ENCODE measurements at regions not wholly inside any gene's neighbourhood (a gene's known extent, or its start where the extent isn't known, plus 50 kb on each side); places are given as distances from the start of the nearest gene placed in this dataset.
"Not testable (repeated sequence)": the region's sequence is repeated elsewhere in the genome, so short reads cannot be mapped to it uniquely, and the experiment has no call there.

DNA sequence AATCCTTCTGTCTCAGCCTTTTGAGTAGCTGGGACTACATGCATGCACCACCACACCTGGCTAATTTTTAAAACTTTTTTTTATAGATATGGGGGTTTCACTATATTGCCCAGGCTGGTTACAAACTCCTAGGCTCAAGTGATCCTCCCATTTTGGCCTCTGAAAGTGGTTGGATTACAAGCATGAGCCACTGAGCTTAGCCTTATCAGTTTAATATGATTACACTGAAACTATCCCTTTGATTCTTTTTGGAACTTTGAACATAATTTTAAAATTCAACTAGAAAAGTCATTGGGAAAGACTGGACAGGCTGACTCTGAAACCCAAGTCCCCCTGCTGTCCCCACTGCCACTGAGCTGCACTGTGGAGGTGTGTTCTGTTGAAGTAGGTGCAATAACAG, 114.8 kb downstream of the ARL4C start:
- H3K27ac ChIP-seq (ENCODE audit: low read depth, low read length), result no peak overlapping the region
- no peak overlapping the region for H3K9ac ChIP-seq (ENCODE audit: low read length)
- H3K4me3 ChIP-seq (ENCODE audit: low read length), result no peak overlapping the region
- H3K4me1 ChIP-seq (ENCODE audit: control insufficient read depth, insufficient read depth, low read length), result no peaks in the 10 kb centered on the region
- H3K36me3 ChIP-seq (ENCODE audit: control insufficient read depth, insufficient read depth, low read length), result no peaks in the 10 kb centered on the region
- H3K27me3 ChIP-seq (ENCODE audit: control insufficient read depth, insufficient read depth, low read length), result no peaks in the 10 kb centered on the region

DNA sequence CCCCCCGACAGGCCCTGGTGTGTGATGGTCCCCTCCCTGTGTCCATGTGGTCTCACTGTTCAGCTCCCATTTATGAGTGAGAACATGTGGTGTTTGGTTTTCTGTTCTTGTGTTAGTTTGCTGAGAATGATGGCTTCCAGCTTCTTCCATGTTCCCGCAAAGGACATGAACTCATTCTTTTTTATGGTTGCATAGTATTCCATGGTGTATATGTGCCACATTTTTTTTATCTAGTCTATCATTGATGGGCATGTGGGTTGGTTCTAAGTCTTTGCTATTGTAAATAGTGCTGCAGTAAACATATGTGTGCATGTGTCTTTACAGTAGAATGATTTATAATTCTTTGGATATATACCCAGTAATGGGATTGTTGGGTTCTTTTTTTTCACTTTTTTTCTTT, 117.9 kb downstream of the ARL4C start:
- not testable (repeated sequence) for H3K27me3 ChIP-seq (ENCODE audit: control insufficient read depth, insufficient read depth, low read length); H3K4me3 ChIP-seq (ENCODE audit: low read length); H3K9ac ChIP-seq (ENCODE audit: low read length); H3K27ac ChIP-seq (ENCODE audit: low read depth, low read length); H3K4me1 ChIP-seq (ENCODE audit: control insufficient read depth, insufficient read depth, low read length); H3K36me3 ChIP-seq (ENCODE audit: control insufficient read depth, insufficient read depth, low read length)

DNA sequence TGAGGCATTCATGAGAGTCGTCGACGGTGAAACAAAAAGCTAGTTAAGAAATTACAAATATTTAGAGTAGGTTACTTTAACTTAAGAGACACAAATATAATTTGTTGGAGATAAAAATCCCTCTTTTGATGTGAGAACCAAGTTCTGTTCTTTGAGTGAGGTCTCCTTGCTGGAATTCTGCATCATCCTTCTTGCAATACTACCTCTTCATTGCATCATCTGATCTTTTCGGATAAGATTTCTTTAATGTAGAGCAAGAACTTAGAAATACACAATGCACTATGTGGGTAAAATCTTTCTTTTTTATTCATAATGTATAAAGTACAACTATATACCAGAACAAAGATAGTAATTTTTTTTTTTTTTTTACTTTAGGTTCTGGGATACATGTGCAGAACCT, 118.4 kb downstream of the ARL4C start:
- no peaks in the 10 kb centered on the region for H3K4me1 ChIP-seq (ENCODE audit: control insufficient read depth, insufficient read depth, low read length)
- no peak overlapping the region for H3K27ac ChIP-seq (ENCODE audit: low read depth, low read length)
- no peaks in the 10 kb centered on the region for H3K36me3 ChIP-seq (ENCODE audit: control insufficient read depth, insufficient read depth, low read length)
- H3K4me3 ChIP-seq (ENCODE audit: low read length), result no peak overlapping the region
- H3K9ac ChIP-seq (ENCODE audit: low read length), result no peak overlapping the region
- H3K27me3 ChIP-seq (ENCODE audit: control insufficient read depth, insufficient read depth, low read length), result no peaks in the 10 kb centered on the region

- Histone ChIP-seq H3K4me3 (ENCODE audit: low read length) (no peak overlapping the region), H3K27ac (ENCODE audit: low read depth, low read length) (no peak overlapping the region), H3K9ac (ENCODE audit: low read length) (no peak overlapping the region), H3K4me1 (ENCODE audit: control insufficient read depth, insufficient read depth, low read length) (no peaks in the 10 kb centered on the region), H3K27me3 (ENCODE audit: control insufficient read depth, insufficient read depth, low read length) (no peaks in the 10 kb centered on the region), H3K36me3 (ENCODE audit: control insufficient read depth, insufficient read depth, low read length) (no peaks in the 10 kb centered on the region)
Measured at GRCh38 chr2:234377761-234378391, 119.0 kb downstream of the ARL4C start.

- no peaks in the 10 kb centered on the region for H3K4me1 ChIP-seq (ENCODE audit: control insufficient read depth, insufficient read depth, low read length)
- H3K9ac ChIP-seq (ENCODE audit: low read length), result no peak overlapping the region
- H3K4me3 ChIP-seq (ENCODE audit: low read length), result no peak overlapping the region
- no peaks in the 10 kb centered on the region for H3K27me3 ChIP-seq (ENCODE audit: control insufficient read depth, insufficient read depth, low read length)
- H3K27ac ChIP-seq (ENCODE audit: low read depth, low read length), result no peak overlapping the region
- no peaks in the 10 kb centered on the region for H3K36me3 ChIP-seq (ENCODE audit: control insufficient read depth, insufficient read depth, low read length)
Measured at GRCh38 chr2:234376229-234376628, 120.7 kb downstream of the ARL4C start.

GRCh38 chr2:234375176-234375880, 121.6 kb downstream of the ARL4C start:
- no peak overlapping the region for H3K27ac ChIP-seq (ENCODE audit: low read depth, low read length)
- H3K9ac ChIP-seq (ENCODE audit: low read length), result no peak overlapping the region
- H3K27me3 ChIP-seq (ENCODE audit: control insufficient read depth, insufficient read depth, low read length), result no peaks in the 10 kb centered on the region
- H3K36me3 ChIP-seq (ENCODE audit: control insufficient read depth, insufficient read depth, low read length), result no peaks in the 10 kb centered on the region
- H3K4me3 ChIP-seq (ENCODE audit: low read length), result no peak overlapping the region
- no peaks in the 10 kb centered on the region for H3K4me1 ChIP-seq (ENCODE audit: control insufficient read depth, insufficient read depth, low read length)

- no peak overlapping the region for H3K4me3 ChIP-seq (ENCODE audit: low read length)
- H3K36me3 ChIP-seq (ENCODE audit: control insufficient read depth, insufficient read depth, low read length), result no peaks in the 10 kb centered on the region
- H3K4me1 ChIP-seq (ENCODE audit: control insufficient read depth, insufficient read depth, low read length), result no peaks in the 10 kb centered on the region
- H3K9ac ChIP-seq (ENCODE audit: low read length), result no peak overlapping the region
- H3K27me3 ChIP-seq (ENCODE audit: control insufficient read depth, insufficient read depth, low read length), result no peaks in the 10 kb centered on the region
- no peak overlapping the region for H3K27ac ChIP-seq (ENCODE audit: low read depth, low read length)
Measured at GRCh38 chr2:234374736-234375135, 122.1 kb downstream of the ARL4C start.

- no peak overlapping the region for H3K4me3 ChIP-seq (ENCODE audit: low read length)
- no peaks in the 10 kb centered on the region for H3K27me3 ChIP-seq (ENCODE audit: control insufficient read depth, insufficient read depth, low read length)
- H3K9ac ChIP-seq (ENCODE audit: low read length), result no peak overlapping the region
- no peak overlapping the region for H3K27ac ChIP-seq (ENCODE audit: low read depth, low read length)
- H3K36me3 ChIP-seq (ENCODE audit: control insufficient read depth, insufficient read depth, low read length), result no peaks in the 10 kb centered on the region
- H3K4me1 ChIP-seq (ENCODE audit: control insufficient read depth, insufficient read depth, low read length), result no peaks in the 10 kb centered on the region
Measured at GRCh38 chr2:234374150-234374508, 122.8 kb downstream of the ARL4C start.

- Histone ChIP-seq H3K4me1 (ENCODE audit: control insufficient read depth, insufficient read depth, low read length) (no peaks in the 10 kb centered on the region), H3K27ac (ENCODE audit: low read depth, low read length) (no peak overlapping the region), H3K36me3 (ENCODE audit: control insufficient read depth, insufficient read depth, low read length) (no peaks in the 10 kb centered on the region), H3K27me3 (ENCODE audit: control insufficient read depth, insufficient read depth, low read length) (no peaks in the 10 kb centered on the region), H3K9ac (ENCODE audit: low read length) (no peak overlapping the region), H3K4me3 (ENCODE audit: low read length) (no peak overlapping the region)
Measured at GRCh38 chr2:234373481-234374149, 123.3 kb downstream of the ARL4C start.

- H3K27ac ChIP-seq (ENCODE audit: low read depth, low read length), result no peak overlapping the region
- H3K27me3 ChIP-seq (ENCODE audit: control insufficient read depth, insufficient read depth, low read length), result no peaks in the 10 kb centered on the region
- no peak overlapping the region for H3K9ac ChIP-seq (ENCODE audit: low read length)
- no peak overlapping the region for H3K4me3 ChIP-seq (ENCODE audit: low read length)
- H3K36me3 ChIP-seq (ENCODE audit: control insufficient read depth, insufficient read depth, low read length), result no peaks in the 10 kb centered on the region
- no peaks in the 10 kb centered on the region for H3K4me1 ChIP-seq (ENCODE audit: control insufficient read depth, insufficient read depth, low read length)
Measured at GRCh38 chr2:234373060-234373459, 123.8 kb downstream of the ARL4C start.

DNA sequence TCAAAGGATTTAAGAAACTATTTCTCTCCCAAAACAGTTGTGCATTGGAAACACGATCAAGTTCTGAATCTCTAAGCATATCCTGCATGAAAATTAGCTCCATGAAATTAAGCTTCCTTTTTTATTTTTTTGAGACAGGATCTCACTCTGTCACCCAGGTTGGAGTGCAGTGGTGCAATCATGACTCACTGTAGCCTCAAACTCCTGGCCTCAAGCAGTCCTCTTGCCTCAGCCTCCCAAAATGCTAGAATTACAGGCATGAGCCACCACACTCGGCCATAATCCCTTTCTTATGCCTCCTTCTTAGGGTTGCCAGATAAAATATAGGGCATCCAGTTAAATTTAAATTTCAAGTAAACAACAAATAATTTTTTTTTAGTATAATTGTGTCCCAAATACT, 124.4 kb downstream of the ARL4C start:
- H3K27me3 ChIP-seq (ENCODE audit: control insufficient read depth, insufficient read depth, low read length), result no peaks in the 10 kb centered on the region
- H3K9ac ChIP-seq (ENCODE audit: low read length), result no peak overlapping the region
- no peak overlapping the region for H3K27ac ChIP-seq (ENCODE audit: low read depth, low read length)

GRCh38 chr2:234368861-234369261, 128.0 kb downstream of the ARL4C start:
- H3K9ac ChIP-seq (ENCODE audit: low read length), result no peak overlapping the region
- H3K4me1 ChIP-seq (ENCODE audit: control insufficient read depth, insufficient read depth, low read length), result no peaks in the 10 kb centered on the region
- H3K27ac ChIP-seq (ENCODE audit: low read depth, low read length), result peak overlapping the region; percentile 50
- H3K36me3 ChIP-seq (ENCODE audit: control insufficient read depth, insufficient read depth, low read length), result no peaks in the 10 kb centered on the region
- no peak overlapping the region for H3K4me3 ChIP-seq (ENCODE audit: low read length)
- no peaks in the 10 kb centered on the region for H3K27me3 ChIP-seq (ENCODE audit: control insufficient read depth, insufficient read depth, low read length)

More for the DNA sequence above, 124.4 kb downstream of the ARL4C start:
- Histone ChIP-seq H3K4me1 (ENCODE audit: control insufficient read depth, insufficient read depth, low read length) (no peaks in the 10 kb centered on the region), H3K36me3 (ENCODE audit: control insufficient read depth, insufficient read depth, low read length) (no peaks in the 10 kb centered on the region), H3K4me3 (ENCODE audit: low read length) (no peak overlapping the region)

GRCh38 chr2:234366891-234367290, 130.0 kb downstream of the ARL4C start:
- H3K27ac ChIP-seq (ENCODE audit: low read depth, low read length), result no peak overlapping the region

More at GRCh38 chr2:234366891-234367290, 130.0 kb downstream of the ARL4C start:
- no peaks in the 10 kb centered on the region for H3K27me3 ChIP-seq (ENCODE audit: control insufficient read depth, insufficient read depth, low read length)
- H3K4me1 ChIP-seq (ENCODE audit: control insufficient read depth, insufficient read depth, low read length), result no peaks in the 10 kb centered on the region
- H3K36me3 ChIP-seq (ENCODE audit: control insufficient read depth, insufficient read depth, low read length), result no peaks in the 10 kb centered on the region
- no peak overlapping the region for H3K9ac ChIP-seq (ENCODE audit: low read length)
- no peak overlapping the region for H3K4me3 ChIP-seq (ENCODE audit: low read length)
